ENCODE measurements at regions not wholly inside any gene's neighbourhood (a gene's known extent, or its start where the extent isn't known, plus 50 kb on each side); places are given as distances from the start of the nearest gene placed in this dataset.

GRCh38 chrX:148310426-148311165, 189.8 kb upstream of the AFF2 start:
- DNase-seq (ENCODE audit: low read depth, low spot score), result no peak
- in situ Hi-C loops (cut with HindIII; ENCODE audit: low pct_unique_long_range_greater_than_20kb, low sequenced_read_pairs), result no loop called here

DNA sequence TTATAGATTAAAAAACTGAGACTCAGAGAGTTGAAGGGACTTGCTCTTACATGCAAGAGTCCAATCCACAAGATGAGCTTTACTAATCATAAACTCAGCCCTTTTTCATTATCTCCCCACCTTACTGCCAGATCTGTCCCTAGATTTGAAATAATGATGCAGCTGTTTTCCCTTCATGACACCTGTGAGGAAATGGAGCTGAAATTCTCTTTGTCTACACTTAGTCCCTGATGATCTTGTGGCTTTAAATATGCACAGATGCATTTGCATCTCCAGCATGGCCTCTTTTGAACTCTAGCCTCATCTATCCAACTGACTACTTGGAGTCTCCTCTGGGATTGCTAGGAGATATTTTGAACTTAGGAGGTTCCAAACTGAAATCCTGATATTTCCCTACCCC, 188.9 kb upstream of the AFF2 start:
- no peak for DNase-seq (ENCODE audit: low read depth, low spot score)
- in situ Hi-C loops (cut with HindIII; ENCODE audit: low pct_unique_long_range_greater_than_20kb, low sequenced_read_pairs), result no loop called here

- in situ Hi-C loops (cut with HindIII; ENCODE audit: low pct_unique_long_range_greater_than_20kb, low sequenced_read_pairs), result no loop called here
- DNase-seq (ENCODE audit: low read depth, low spot score), result no peak
Measured at GRCh38 chrX:148314876-148315275, 185.5 kb upstream of the AFF2 start.

DNA sequence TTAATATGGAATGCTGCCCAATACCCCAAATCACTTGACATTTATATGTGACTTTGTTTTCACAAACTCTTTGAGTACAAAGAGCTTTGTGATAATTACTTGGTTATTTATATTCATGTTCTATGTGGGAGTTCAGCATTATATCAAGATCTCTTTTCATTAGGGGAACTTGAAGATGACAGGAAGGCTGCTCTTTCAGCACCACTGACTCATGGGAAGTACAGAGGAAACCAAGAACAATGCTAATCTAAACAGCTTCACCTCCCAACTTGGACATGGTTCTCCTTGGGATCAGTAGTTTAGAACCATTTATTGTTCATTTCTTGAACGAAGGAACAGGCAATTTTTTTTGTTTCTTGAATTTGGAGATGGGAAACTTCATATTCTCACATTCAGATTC, 184.0 kb upstream of the AFF2 start:
- in situ Hi-C loops (cut with HindIII; ENCODE audit: low pct_unique_long_range_greater_than_20kb, low sequenced_read_pairs), result no loop called here
- no peak for DNase-seq (ENCODE audit: low read depth, low spot score)

DNA sequence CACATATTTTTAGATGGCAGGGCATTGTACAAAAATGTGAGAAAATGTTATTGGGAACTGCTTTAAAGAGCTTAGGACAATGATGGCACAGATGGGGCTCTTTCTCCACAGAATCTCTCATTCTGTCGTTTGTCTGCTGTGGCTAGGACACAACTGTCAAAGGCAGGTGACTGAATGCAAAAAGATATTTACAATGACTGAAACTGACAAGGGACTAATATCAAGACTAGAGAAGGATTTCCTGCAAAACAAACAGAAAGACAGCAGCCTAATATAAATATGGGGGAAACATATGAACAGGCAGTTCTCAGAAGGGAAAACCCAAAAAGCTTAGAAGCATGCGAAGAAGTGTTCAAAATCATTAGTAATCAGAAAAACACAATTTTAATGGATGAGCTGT, 177.5 kb upstream of the AFF2 start:
- no peak for DNase-seq (ENCODE audit: low read depth, low spot score)
- in situ Hi-C loops (cut with HindIII; ENCODE audit: low pct_unique_long_range_greater_than_20kb, low sequenced_read_pairs), result no loop called here

GRCh38 chrX:148333989-148334388, 166.4 kb upstream of the AFF2 start:
- in situ Hi-C loops (cut with HindIII; ENCODE audit: low pct_unique_long_range_greater_than_20kb, low sequenced_read_pairs), result no loop called here
- DNase-seq (ENCODE audit: low read depth, low spot score), result no peak

DNA sequence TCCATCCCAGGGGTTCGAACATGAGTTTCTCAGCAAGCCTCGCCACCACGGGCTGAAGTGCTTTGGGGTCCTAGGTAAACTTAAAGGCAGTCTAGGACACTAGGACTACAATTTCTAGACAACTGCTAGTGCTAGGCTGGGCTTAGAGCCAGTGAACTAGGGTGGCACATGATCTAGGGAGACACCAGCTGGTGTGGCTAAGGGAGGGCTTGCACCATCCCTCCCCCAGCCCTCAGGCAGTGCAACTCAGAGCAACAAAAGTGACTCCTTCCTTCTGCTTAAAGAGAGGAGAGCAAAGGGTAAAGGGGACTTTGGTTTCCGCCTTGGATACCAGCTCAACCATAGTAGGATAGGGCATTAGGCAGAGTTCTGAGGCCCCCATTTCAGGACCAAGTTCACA, 162.5 kb upstream of the AFF2 start:
- no peak for DNase-seq (ENCODE audit: low read depth, low spot score)
- in situ Hi-C loops (cut with HindIII; ENCODE audit: low pct_unique_long_range_greater_than_20kb, low sequenced_read_pairs), result no loop called here

GRCh38 chrX:148354916-148355315, 145.5 kb upstream of the AFF2 start:
- in situ Hi-C loops (cut with HindIII; ENCODE audit: low pct_unique_long_range_greater_than_20kb, low sequenced_read_pairs), result no loop called here
- DNase-seq (ENCODE audit: low read depth, low spot score), result no peak

GRCh38 chrX:148361641-148362040, 138.8 kb upstream of the AFF2 start:
- DNase-seq (ENCODE audit: low read depth, low spot score), result no peak
- in situ Hi-C loops (cut with HindIII; ENCODE audit: low pct_unique_long_range_greater_than_20kb, low sequenced_read_pairs), result no loop called here

DNA sequence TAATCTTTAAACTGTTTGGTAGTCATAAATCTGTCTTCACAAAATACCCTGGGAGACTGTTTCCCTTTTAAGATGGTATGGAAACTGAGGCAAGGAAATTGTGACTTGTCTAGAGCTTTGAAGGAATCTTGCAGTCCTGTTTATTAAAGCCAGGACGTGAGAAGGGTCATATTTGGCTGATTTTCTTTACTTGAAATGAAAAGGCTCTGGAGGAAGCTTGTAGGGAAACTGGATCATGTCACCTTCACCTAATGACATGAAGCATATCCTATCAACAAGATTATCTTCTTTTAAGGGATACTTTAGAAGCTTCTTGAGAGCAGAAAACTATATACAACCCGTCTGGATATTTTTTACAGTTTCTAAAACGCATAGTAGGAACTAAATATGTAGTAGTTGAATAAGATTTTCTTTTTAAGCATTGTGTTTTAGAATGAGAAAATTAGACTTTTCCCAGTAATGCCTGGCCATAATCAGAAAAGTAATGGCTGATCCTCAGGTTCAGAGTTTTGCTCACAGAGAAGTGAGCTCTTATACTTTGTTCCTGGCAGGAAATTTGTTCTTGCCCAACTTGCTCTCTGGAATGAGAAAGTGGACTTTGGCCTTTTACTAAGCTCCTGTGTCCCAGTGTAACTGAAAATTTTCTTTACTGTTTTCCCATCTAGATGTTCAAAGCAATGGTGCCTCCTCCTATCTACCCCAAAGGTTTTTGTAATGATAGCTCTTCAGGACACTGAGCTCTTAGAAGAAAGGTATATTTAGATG, 136.8 kb upstream of the AFF2 start:
- in situ Hi-C loops (cut with HindIII; ENCODE audit: low pct_unique_long_range_greater_than_20kb, low sequenced_read_pairs), result no loop called here
- DNase-seq (ENCODE audit: low read depth, low spot score), result no peak

GRCh38 chrX:148365233-148365632, 135.2 kb upstream of the AFF2 start:
- in situ Hi-C loops (cut with HindIII; ENCODE audit: low pct_unique_long_range_greater_than_20kb, low sequenced_read_pairs), result no loop called here
- no peak for DNase-seq (ENCODE audit: low read depth, low spot score)

- DNase-seq (ENCODE audit: low read depth, low spot score), result no peak
- in situ Hi-C loops (cut with HindIII; ENCODE audit: low pct_unique_long_range_greater_than_20kb, low sequenced_read_pairs), result no loop called here
Measured at GRCh38 chrX:148371291-148371690, 129.1 kb upstream of the AFF2 start.

GRCh38 chrX:148372925-148373324, 127.5 kb upstream of the AFF2 start:
- no peak for DNase-seq (ENCODE audit: low read depth, low spot score)
- in situ Hi-C loops (cut with HindIII; ENCODE audit: low pct_unique_long_range_greater_than_20kb, low sequenced_read_pairs), result no loop called here

DNA sequence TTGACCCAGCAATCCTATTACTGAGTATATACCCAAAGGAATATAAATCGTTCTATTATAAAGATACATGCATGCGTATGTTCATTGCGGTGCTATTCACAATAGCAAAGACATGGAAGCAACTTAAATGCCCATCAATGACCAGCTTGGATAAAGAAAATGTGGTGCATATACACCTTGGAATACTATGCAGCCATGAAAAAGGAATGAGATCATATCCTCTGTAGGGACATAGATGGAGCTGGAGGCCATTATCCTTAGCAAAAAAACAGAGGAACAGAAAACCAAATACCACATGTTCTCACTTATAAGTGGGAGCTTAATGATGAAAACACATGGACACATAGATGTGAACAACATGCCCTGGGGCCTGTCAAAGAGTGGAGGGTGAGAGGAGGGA, 124.1 kb upstream of the AFF2 start:
- in situ Hi-C loops (cut with HindIII; ENCODE audit: low pct_unique_long_range_greater_than_20kb, low sequenced_read_pairs), result no loop called here
- no peak for DNase-seq (ENCODE audit: low read depth, low spot score)

DNA sequence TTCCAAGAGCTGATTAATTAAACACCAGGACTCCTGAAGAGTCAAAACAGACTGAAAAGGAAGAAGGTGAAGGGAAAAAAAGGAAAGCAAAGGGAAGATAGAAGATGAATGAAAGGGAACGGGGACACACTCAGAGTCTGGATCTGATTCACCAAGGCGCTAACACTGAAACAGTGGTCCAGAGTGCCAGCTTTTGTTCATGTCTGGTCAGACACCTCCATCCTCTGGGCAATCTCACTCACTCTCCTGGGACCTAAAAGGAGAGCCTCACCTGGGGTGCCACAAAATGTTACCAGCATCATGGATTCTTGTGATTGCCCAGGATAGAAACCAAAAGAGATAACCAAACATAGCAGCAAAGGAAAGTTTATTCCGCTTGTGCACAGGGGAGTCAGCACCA, 120.3 kb upstream of the AFF2 start:
- no peak for DNase-seq (ENCODE audit: low read depth, low spot score)
- in situ Hi-C loops (cut with HindIII; ENCODE audit: low pct_unique_long_range_greater_than_20kb, low sequenced_read_pairs), result no loop called here

GRCh38 chrX:148380650-148381561, 119.5 kb upstream of the AFF2 start:
- in situ Hi-C loops (cut with HindIII; ENCODE audit: low pct_unique_long_range_greater_than_20kb, low sequenced_read_pairs), result no loop called here
- DNase-seq (ENCODE audit: low read depth, low spot score), result no peak

DNA sequence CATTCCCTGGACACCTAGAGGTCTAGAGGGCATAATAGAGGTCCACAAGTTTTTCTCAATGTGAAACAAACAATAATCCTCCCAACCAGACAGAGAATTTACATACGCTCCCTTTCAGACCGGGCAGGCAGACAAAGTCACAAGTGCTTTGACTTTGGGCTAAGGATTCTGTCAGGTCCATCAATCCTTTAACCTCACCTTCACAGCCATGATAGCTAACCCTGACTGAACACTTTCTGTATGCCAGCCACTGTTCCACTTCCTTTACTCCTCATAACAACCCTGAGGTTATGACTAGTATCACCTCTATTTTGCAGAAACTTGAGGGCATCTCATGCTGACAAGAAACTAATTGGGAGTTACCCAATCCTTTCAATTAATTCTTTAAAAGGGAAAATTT, 118.8 kb upstream of the AFF2 start:
- no peak for DNase-seq (ENCODE audit: low read depth, low spot score)
- in situ Hi-C loops (cut with HindIII; ENCODE audit: low pct_unique_long_range_greater_than_20kb, low sequenced_read_pairs), result no loop called here

- in situ Hi-C loops (cut with HindIII; ENCODE audit: low pct_unique_long_range_greater_than_20kb, low sequenced_read_pairs), result no loop called here
- no peak for DNase-seq (ENCODE audit: low read depth, low spot score)
Measured at GRCh38 chrX:148382983-148383382, 117.4 kb upstream of the AFF2 start.

Measured in SK-MEL-5 (cell line).